Small intestine (tissue), 7 donors: ENCODE measurements at regions not wholly inside any gene's neighbourhood (a gene's known extent, or its start where the extent isn't known, plus 50 kb on each side); places are given as distances from the start of the nearest gene placed in this dataset.

ENCODE experiments used
- DNase-seq, 2 donors: peaks; one replicate each; pipeline versions ENCODE4 v3.0.0 to v3.0.0-alpha.2; 2013
- FAIRE-seq: peaks from 2 replicates; lab custom pipeline; 2012; peaks lifted over from hg19 to GRCh38; lab: Jason Lieb, UNC
- H3K27ac ChIP-seq, 3 donors: one replicate each; pipeline ENCODE4 v1.5.1; 2013; ENCODE audit warnings: low read length in 2 of 3, mild to moderate bottlenecking in 2 of 3, control low read depth in 1 of 3, inconsistent platforms in 1 of 3, low read depth in 1 of 3, moderate library complexity in 1 of 3
- H3K27me3 ChIP-seq, 3 donors: one replicate each; pipeline ENCODE4 v1.6.1; 2013; ENCODE audit warnings: low read length in 3 of 3, inconsistent platforms in 1 of 3; ENCODE audit not compliant: control insufficient read depth in 3 of 3, insufficient read depth in 3 of 3
- H3K36me3 ChIP-seq, 3 donors: one replicate each; pipeline ENCODE4 v1.6.1; 2013; ENCODE audit warnings: low read length in 3 of 3, inconsistent platforms in 1 of 3, low read depth in 1 of 3, mild to moderate bottlenecking in 1 of 3, moderate library complexity in 1 of 3; ENCODE audit not compliant: control insufficient read depth in 3 of 3, insufficient read depth in 2 of 3
- H3K4me1 ChIP-seq, 3 donors: one replicate each; pipeline ENCODE4 v1.6.1; 2013; ENCODE audit warnings: low read length in 2 of 3, inconsistent platforms in 1 of 3, low read depth in 1 of 3, mild to moderate bottlenecking in 1 of 3, moderate library complexity in 1 of 3; ENCODE audit not compliant: control insufficient read depth in 3 of 3, insufficient read depth in 2 of 3
- H3K4me3 ChIP-seq, 3 donors: one replicate each; pipeline ENCODE4 v1.5.1; 2013; ENCODE audit warnings: low read length in 3 of 3, control low read depth in 1 of 3, inconsistent platforms in 1 of 3, low read depth in 1 of 3, mild to moderate bottlenecking in 1 of 3, moderate library complexity in 1 of 3
- H3K9me3 ChIP-seq, 2 donors: one replicate each; pipeline ENCODE4 v1.6.1; 2013; ENCODE audit warnings: low read depth in 1 of 2, low read length in 1 of 2; ENCODE audit not compliant: control insufficient read depth in 2 of 2, insufficient read depth in 1 of 2
- WGBS, 3 donors: extraction: QIAGEN DNeasy Blood & Tissue Kit; methylation state at CpG; one replicate each; pipeline ENCODE4 v1.1.7; 2013; 5-methylcytosine and 5-hydroxymethylcytosine counted together
- donor health status: healthy with polysubstance abuse.
- donor health status: control.
- donor health status: control.
- donor health status: Bipolar disorder and iron deficiency.
- donor health status: healthy.

GRCh38 chr4:128358231-128358912 is 70.8 kb upstream of the PGRMC2 start:
- FAIRE-seq, result no peak
- peaks cover 2 to 8% (median 3%) of the 10 kb centered on the region in 3 donors for H3K4me1 ChIP-seq
- H3K36me3 ChIP-seq, result no peaks in the 10 kb centered on the region
- DNase-seq, result no peak
- no peak overlapping the region for H3K4me3 ChIP-seq
- H3K27ac ChIP-seq, result peak overlapping the region in 1 of 3 donors; percentile 39
- no peaks in the 10 kb centered on the region for H3K27me3 ChIP-seq
- WGBS, 3 donors, result 61 to 70% (median 68%) methylated on average over 7 of the region's 7 CpGs
- no peaks in the 10 kb centered on the region for H3K9me3 ChIP-seq

DNA sequence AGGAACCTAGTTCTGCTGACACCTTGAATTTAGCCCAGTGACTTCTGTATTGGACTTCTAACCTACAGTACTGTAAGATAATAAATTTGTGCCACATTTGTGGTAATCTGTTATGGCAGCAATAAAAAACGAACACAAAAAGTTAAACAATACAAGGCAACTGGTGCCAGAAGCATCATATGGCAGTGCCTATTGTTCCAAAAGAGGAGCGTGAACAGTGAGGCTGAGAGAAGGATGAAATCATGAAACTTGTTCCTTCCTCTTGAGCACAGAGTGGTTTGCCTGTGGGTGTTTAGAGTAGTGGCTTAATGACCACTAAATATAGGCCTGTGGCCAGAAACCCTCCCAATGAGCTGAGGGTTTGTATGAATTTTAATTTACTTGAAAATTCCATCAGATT is 69.7 kb upstream of the PGRMC2 start:
- no peaks in the 10 kb centered on the region for H3K27me3 ChIP-seq
- H3K9me3 ChIP-seq, result no peaks in the 10 kb centered on the region
- peaks cover 2 to 8% (median 3%) of the 10 kb centered on the region in 3 donors for H3K4me1 ChIP-seq
- H3K27ac ChIP-seq, result no peak overlapping the region
- FAIRE-seq (no peak), DNase-seq (no peak)
- WGBS, 3 donors, result 33 to 48% (median 43%) methylated on average over 2 of the region's 2 CpGs
- no peak overlapping the region for H3K4me3 ChIP-seq
- no peaks in the 10 kb centered on the region for H3K36me3 ChIP-seq

GRCh38 chr4:128355305-128355704 is 67.7 kb upstream of the PGRMC2 start:
- no peaks in the 10 kb centered on the region for H3K36me3 ChIP-seq
- no peak overlapping the region for H3K27ac ChIP-seq
- FAIRE-seq, result no peak
- H3K27me3 ChIP-seq, result no peaks in the 10 kb centered on the region
- H3K4me1 ChIP-seq, result peaks cover 2 to 8% (median 3%) of the 10 kb centered on the region in 3 donors
- DNase-seq, result peak in 1 of 2 donors; percentile 36
- no peaks in the 10 kb centered on the region for H3K9me3 ChIP-seq
- WGBS, 3 donors, result 52 to 71% (median 67%) methylated on average over 4 of the region's 4 CpGs
- H3K4me3 ChIP-seq, result no peak overlapping the region

GRCh38 chr4:128354205-128354821 is 66.7 kb upstream of the PGRMC2 start:
- no peaks in the 10 kb centered on the region for H3K9me3 ChIP-seq
- no peak overlapping the region for H3K27ac ChIP-seq
- no peaks in the 10 kb centered on the region for H3K36me3 ChIP-seq
- 59 to 63% (median 59%) methylated on average over 4 of the region's 4 CpGs for WGBS, 3 donors
- FAIRE-seq (no peak), DNase-seq (peak in 1 of 2 donors; percentile 67)
- no peaks in the 10 kb centered on the region for H3K27me3 ChIP-seq
- H3K4me1 ChIP-seq, result peaks cover 2 to 8% (median 3%) of the 10 kb centered on the region in 3 donors
- no peak overlapping the region for H3K4me3 ChIP-seq

DNA sequence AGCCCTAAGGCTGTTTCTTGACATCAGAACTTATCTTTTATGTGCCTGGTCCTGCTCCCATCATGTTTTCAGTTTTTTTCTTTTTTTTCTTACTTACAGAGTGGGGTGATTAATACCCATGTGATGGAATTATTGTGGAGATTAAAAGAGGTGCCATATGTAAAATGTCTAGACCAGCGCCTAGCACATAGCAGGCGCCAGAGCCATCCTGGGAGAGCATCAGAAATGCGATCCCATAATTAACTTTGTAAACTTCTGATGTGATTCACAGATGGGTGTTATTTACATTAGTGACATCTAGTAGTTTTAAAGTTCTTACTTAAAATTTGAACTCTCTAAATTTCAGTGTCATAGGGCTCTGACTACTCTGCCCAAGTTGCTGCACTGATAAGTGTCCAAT is 66.2 kb upstream of the PGRMC2 start:
- Histone ChIP-seq H3K36me3 (no peaks in the 10 kb centered on the region), H3K27me3 (no peaks in the 10 kb centered on the region), H3K4me3 (no peak overlapping the region), H3K9me3 (no peaks in the 10 kb centered on the region), H3K27ac (no peak overlapping the region), H3K4me1 (peaks cover 2 to 8% (median 3%) of the 10 kb centered on the region in 3 donors)
- DNase-seq (no peak), FAIRE-seq (no peak)
- 91 to 96% (median 94%) methylated on average over 3 of the region's 3 CpGs for WGBS, 3 donors

DNA sequence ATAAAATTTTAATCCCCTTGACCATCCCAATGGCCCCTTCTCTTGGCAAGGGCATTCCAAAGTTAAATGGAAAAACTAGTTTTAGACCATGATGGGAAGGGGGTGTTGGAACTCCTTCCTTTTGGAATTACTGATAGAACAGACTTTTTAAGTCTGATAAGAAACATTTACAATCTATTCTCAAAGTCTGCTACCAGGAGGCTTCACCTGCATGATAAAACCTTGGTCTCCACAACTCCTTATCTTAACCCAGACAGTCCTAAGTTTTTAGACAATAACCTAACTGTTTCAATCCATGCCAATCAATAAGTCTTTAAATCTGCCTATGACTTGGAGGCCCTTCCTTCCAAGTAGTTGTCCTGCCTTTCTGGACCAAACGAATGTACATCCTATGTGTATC is 63.9 kb upstream of the PGRMC2 start:
- no peak for DNase-seq
- Histone ChIP-seq H3K27ac (no peak overlapping the region), H3K36me3 (no peaks in the 10 kb centered on the region), H3K4me1 (peaks cover 2 to 8% (median 3%) of the 10 kb centered on the region in 3 donors), H3K4me3 (no peak overlapping the region), H3K9me3 (no peaks in the 10 kb centered on the region), H3K27me3 (no peaks in the 10 kb centered on the region)
- FAIRE-seq, result no peak
- 61 to 81% (median 75%) methylated on average over 1 of the region's 1 CpG for WGBS, 3 donors

DNA sequence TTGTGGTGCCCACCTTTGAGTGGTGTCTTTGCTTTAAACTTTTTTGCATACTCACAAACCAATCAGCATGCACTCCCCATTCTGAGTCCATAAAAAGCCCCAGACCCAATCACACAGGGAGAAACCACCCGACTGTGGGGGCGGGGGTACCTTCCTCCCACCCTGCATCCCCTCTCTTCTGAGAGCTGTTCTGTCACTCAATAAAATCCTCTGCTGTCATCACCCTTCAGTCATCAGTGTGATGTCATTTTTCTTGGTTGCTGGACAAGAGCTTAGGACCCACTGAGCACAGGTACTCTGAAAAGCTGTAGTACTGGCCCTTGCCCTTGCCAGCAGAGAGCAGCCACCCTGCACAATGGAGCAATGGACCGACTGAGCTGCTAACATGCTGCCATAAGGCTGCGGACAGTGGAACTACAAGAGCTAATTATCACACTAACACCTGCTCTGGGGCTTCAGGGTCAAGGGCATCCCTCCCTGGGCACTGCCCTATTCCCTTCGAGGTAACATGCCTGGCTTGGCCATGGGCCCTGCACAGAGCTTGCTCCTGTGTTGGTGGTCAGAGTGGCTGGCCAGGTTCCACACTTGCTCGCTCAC is 62.9 kb upstream of the PGRMC2 start:
- Histone ChIP-seq H3K27me3 (no peaks in the 10 kb centered on the region), H3K27ac (no peak overlapping the region), H3K9me3 (no peaks in the 10 kb centered on the region), H3K4me3 (no peak overlapping the region), H3K4me1 (peaks cover 2 to 8% (median 3%) of the 10 kb centered on the region in 3 donors), H3K36me3 (no peaks in the 10 kb centered on the region)
- 77 to 89% (median 83%) methylated on average over 6 of the region's 6 CpGs for WGBS, 3 donors
- no peak for FAIRE-seq
- no peak for DNase-seq

- DNase-seq (peak in 1 of 2 donors; percentile 46), FAIRE-seq (no peak)
- H3K9me3 ChIP-seq, result no peaks in the 10 kb centered on the region
- no peaks in the 10 kb centered on the region for H3K36me3 ChIP-seq
- H3K4me3 ChIP-seq, result no peak overlapping the region
- H3K27ac ChIP-seq, result no peak overlapping the region
- no peaks in the 10 kb centered on the region for H3K27me3 ChIP-seq
- peaks cover 0 to 2% (median under 1%) of the 10 kb centered on the region in 3 donors for H3K4me1 ChIP-seq
- WGBS, 3 donors, result 74 to 76% (median 74%) methylated on average over 4 of the region's 4 CpGs
Observed at GRCh38 chr4:128349921-128350320, 62.3 kb upstream of the PGRMC2 start.
